Caki2 (cell line): ENCODE measurements at regions not wholly inside any gene's neighbourhood (a gene's known extent, or its start where the extent isn't known, plus 50 kb on each side); places are given as distances from the start of the nearest gene placed in this dataset.
"Not testable (repeated sequence)": the region's sequence is repeated elsewhere in the genome, so short reads cannot be mapped to it uniquely, and the experiment has no call there.

ENCODE experiments used
- DNase-seq: peaks from one replicate; pipeline ENCODE4 v3.0.0-alpha.2; 2015; ENCODE audit warnings: low read depth
- in situ Hi-C: cut with HindIII; loops from 2 replicates; pipeline ENCODE4 v1.10.0; 2016; ENCODE audit warnings: low sequenced_read_pairs, low pct_unique_long_range_greater_than_20kb, mixed read lengths

- no peak for DNase-seq
- in situ Hi-C loops = no loop called here
Observed at GRCh38 chr6:92121228-92121627, 1298.1 kb downstream of the EPHA7 start.

- no peak for DNase-seq
- in situ Hi-C loops = no loop called here
Observed at GRCh38 chr6:92117800-92118199, 1301.6 kb downstream of the EPHA7 start.

GRCh38 chr6:92114797-92115196, 1304.6 kb downstream of the EPHA7 start:
- in situ Hi-C loops = no loop called here
- DNase-seq = no peak

GRCh38 chr6:92114091-92114675, 1305.2 kb downstream of the EPHA7 start:
- in situ Hi-C loops = no loop called here
- no peak for DNase-seq

GRCh38 chr6:92111386-92111785, 1308.0 kb downstream of the EPHA7 start:
- in situ Hi-C loops = no loop called here

GRCh38 chr6:92110403-92110802, 1309.0 kb downstream of the EPHA7 start:
- in situ Hi-C loops = no loop called here
- no peak for DNase-seq

More at GRCh38 chr6:92111386-92111785, 1308.0 kb downstream of the EPHA7 start:
- no peak for DNase-seq

- DNase-seq = no peak
- in situ Hi-C loops = no loop called here
Observed at GRCh38 chr6:92109956-92110355, 1309.4 kb downstream of the EPHA7 start.

- no peak for DNase-seq
- in situ Hi-C loops = no loop called here
Observed at GRCh38 chr6:92109256-92109655, 1310.1 kb downstream of the EPHA7 start.

- in situ Hi-C loops = no loop called here
- DNase-seq = no peak
Observed at GRCh38 chr6:92086750-92087149, 1332.6 kb downstream of the EPHA7 start.

GRCh38 chr6:92083914-92084313, 1335.4 kb downstream of the EPHA7 start:
- in situ Hi-C loops, DNase-seq: not testable (repeated sequence)

- in situ Hi-C loops = no loop called here
- no peak for DNase-seq
Observed at GRCh38 chr6:92072387-92072786, 1347.0 kb downstream of the EPHA7 start.

GRCh38 chr6:92069781-92070180, 1349.6 kb downstream of the EPHA7 start:
- in situ Hi-C loops = no loop called here
- no peak for DNase-seq

GRCh38 chr6:92052513-92052912, 1366.8 kb downstream of the EPHA7 start:
- in situ Hi-C loops = no loop called here

GRCh38 chr6:92050216-92050615, 1369.1 kb downstream of the EPHA7 start:
- in situ Hi-C loops = no loop called here
- DNase-seq = no peak

More at GRCh38 chr6:92052513-92052912, 1366.8 kb downstream of the EPHA7 start:
- DNase-seq = no peak

- DNase-seq = no peak
Observed at GRCh38 chr6:92047860-92048259, 1371.5 kb downstream of the EPHA7 start.

GRCh38 chr6:92047152-92047850, 1372.1 kb downstream of the EPHA7 start:
- in situ Hi-C loops = no loop called here
- no peak for DNase-seq

More at GRCh38 chr6:92047860-92048259, 1371.5 kb downstream of the EPHA7 start:
- in situ Hi-C loops = no loop called here

- in situ Hi-C loops = no loop called here
- DNase-seq = no peak
Observed at GRCh38 chr6:92044312-92044711, 1375.0 kb downstream of the EPHA7 start.

- DNase-seq = no peak
- in situ Hi-C loops = no loop called here
Observed at GRCh38 chr6:92043777-92044176, 1375.6 kb downstream of the EPHA7 start.

- in situ Hi-C loops = no loop called here
- DNase-seq = no peak
Observed at GRCh38 chr6:92026878-92027277, 1392.5 kb downstream of the EPHA7 start.

- in situ Hi-C loops = no loop called here
- DNase-seq = no peak
Observed at GRCh38 chr6:92024881-92025280, 1394.5 kb downstream of the EPHA7 start.
